Upper lobe of left lung (tissue), 4 donors: ENCODE measurements at regions not wholly inside any gene's neighbourhood (a gene's known extent, or its start where the extent isn't known, plus 50 kb on each side); places are given as distances from the start of the nearest gene placed in this dataset.

Experiments used
- CTCF ChIP-seq, 6 experiments: fragments of 450-650 bp in 4 of 6; fragments of 200-600 bp in 2 of 6; sonication (generic) in 2 of 6; IDR thresholded peaks; one replicate each; pipeline ENCODE4 v1.5.1; 2016 to 2019; ENCODE audit warnings: antibody characterized with exemption in 6 of 6
- POLR2A ChIP-seq, 4 donors: fragments of 450-650 bp; IDR thresholded peaks; one replicate each; pipeline ENCODE4 v1.5.1; 2016 to 2017; ENCODE audit warnings: antibody characterized with exemption in 4 of 4, mild to moderate bottlenecking in 2 of 4

- TF ChIP-seq POLR2A (IDR thresholded peaks at IDR 0.05) (no peak), CTCF (IDR thresholded peaks at IDR 0.05) (no peak)
Observed at GRCh38 chr1:50264590-50264989, 155.9 kb downstream of the ELAVL4 start.
